ENCODE measurements at regions not wholly inside any gene's neighbourhood (a gene's known extent, or its start where the extent isn't known, plus 50 kb on each side); places are given as distances from the start of the nearest gene placed in this dataset.

GRCh38 chr5:166373817-166374216, 1917.6 kb upstream of the WWC1 start:
- no peak for DNase-seq

- no peak for DNase-seq
Observed at GRCh38 chr5:166377756-166378155, 1913.7 kb upstream of the WWC1 start.

GRCh38 chr5:166379517-166379916, 1911.9 kb upstream of the WWC1 start:
- DNase-seq, result no peak

DNA sequence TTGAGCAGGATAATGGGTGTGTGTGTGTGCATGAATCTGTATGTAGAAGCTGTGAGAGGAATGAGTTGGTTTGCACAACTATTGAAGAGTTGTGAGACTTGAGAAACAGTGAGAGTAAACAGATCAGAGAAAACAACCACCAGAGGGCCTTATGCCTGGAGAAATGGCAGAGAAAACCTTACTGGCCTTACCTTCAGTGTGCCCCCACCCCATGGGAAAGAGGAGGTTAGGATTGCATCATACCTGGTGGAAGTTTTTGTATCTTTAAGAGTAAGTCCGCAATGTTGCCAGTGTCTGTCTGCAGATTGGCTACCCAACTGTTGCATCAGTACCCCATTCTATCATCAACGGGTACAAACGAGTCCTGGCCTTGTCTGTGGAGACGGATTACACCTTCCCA, 1909.4 kb upstream of the WWC1 start:
- no peak for DNase-seq

- DNase-seq, result no peak
Observed at GRCh38 chr5:166398131-166398530, 1893.3 kb upstream of the WWC1 start.

DNA sequence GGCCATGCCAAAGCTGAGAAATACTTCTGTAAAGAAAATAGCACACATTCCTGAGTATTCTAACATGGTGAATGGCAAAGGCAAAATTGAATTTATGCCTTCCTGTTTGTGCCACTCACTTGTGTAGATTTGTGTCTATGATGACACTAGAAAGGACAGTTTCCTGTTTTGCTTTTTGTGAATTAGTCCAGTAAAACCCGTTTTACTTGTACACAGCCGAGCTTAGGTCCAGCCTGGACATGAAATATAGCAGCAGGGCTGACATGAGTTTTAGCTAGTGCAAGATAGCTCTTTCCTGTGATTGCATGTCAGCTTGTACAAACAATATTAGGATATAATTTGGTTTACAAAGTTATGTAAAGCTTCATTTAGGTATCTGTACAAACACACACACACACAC, 1891.7 kb upstream of the WWC1 start:
- DNase-seq, result no peak

DNA sequence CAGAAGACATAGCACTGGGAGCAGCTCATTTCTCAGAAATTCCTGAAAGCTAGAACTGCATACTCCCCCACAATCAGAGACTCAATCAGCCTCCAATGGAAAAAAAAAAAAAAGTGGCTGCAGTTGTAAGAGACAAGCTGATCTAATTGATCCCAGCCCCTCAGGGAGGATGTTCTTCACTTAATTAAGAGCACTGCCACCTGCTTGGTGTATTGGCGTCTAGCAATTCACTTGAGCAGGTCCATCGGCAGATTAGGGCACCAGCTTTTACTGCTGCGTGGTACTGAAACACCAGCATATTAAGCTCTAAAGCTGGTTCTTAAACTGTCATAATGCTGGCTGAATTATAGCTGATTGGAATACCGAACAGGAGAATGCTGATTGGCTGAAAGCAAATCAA, 1890.1 kb upstream of the WWC1 start:
- no peak for DNase-seq

- DNase-seq, result no peak
Observed at GRCh38 chr5:166412191-166412590, 1879.3 kb upstream of the WWC1 start.

GRCh38 chr5:166427211-166427610, 1864.2 kb upstream of the WWC1 start:
- DNase-seq, result no peak

- DNase-seq, result no peak
Observed at GRCh38 chr5:166428264-166428803, 1863.1 kb upstream of the WWC1 start.

DNA sequence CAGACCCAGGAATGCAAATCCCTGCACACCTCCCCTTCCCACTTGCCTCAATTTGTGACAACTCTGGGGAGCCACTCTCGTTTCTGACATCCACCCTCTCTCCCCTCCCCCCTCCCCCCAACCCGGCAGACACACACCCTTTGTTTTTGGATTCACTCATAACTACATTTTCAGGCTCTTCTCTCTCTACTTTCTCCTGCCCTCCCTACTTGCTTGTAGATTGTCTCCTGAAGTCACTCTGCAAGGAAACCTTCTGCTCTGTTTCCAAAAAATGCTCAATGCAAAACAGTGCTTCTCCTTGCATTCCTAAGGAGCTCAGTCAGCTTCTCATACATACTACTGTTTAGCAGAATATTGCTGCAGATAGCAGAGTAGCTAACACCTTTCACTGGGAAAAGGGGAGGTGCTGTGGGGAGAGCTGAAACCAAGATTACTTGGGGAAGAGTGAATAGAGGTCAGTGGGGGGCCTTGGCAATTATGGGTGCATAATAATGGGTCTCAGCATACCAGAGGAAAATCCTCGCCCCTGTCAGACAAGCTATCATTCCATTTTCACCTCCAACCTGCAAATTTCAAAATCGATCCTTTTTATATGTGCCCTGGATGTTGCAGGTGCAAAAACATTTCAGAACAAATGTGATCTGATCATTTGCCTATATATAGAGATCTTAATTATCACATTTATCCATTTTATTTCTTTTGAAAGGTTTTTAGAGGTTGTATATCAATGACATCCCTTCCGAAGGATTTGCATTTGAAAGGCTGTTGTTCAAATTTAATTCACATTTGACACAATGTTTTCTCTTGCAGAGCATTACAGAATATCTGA, 1860.7 kb upstream of the WWC1 start:
- no peak for DNase-seq

GRCh38 chr5:166431456-166431855, 1860.0 kb upstream of the WWC1 start:
- DNase-seq, result no peak

GRCh38 chr5:166433679-166434078, 1857.8 kb upstream of the WWC1 start:
- DNase-seq, result no peak

DNA sequence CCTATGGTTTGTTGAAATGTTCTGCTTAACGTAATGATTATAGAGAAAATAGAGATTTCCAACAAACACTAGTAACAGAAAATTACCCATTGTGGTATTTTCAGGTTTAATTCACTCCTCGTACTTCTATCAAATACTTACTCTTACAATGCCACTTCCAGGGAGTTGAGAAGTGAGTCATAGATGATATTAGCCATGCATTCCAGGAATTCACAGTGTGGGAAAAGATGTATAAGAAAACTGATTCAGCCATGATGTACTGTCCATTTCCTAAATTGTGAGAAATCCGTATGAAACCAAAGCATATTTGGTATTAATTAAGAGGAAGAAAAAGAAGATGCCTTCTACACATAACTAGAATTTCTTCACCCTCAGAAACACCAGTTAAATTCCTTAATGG, 1854.6 kb upstream of the WWC1 start:
- no peak for DNase-seq

- DNase-seq, result no peak
Observed at GRCh38 chr5:166486348-166486747, 1805.1 kb upstream of the WWC1 start.

- no peak for DNase-seq
Observed at GRCh38 chr5:166488560-166488959, 1802.9 kb upstream of the WWC1 start.

- no peak for DNase-seq
Observed at GRCh38 chr5:166493040-166493439, 1798.4 kb upstream of the WWC1 start.

DNA sequence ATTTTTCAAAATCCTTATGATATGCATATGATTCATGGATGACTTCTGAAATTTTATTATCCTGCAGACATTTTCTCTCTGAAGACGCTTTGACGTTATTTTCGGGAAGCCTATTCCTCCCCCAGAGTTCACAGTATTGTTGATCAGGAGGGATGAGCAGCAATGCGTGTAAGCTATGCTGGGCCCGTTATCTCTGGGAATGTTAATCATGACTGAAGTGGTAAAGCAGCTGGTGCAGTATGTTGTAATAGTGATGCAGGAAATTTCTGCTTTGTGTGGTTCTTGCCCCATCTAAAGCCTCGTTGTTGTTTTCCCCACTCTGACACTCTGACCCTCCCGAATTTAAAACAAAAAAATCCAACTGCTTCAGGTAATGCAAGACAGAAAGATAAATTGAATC, 1797.8 kb upstream of the WWC1 start:
- DNase-seq, result no peak

DNA sequence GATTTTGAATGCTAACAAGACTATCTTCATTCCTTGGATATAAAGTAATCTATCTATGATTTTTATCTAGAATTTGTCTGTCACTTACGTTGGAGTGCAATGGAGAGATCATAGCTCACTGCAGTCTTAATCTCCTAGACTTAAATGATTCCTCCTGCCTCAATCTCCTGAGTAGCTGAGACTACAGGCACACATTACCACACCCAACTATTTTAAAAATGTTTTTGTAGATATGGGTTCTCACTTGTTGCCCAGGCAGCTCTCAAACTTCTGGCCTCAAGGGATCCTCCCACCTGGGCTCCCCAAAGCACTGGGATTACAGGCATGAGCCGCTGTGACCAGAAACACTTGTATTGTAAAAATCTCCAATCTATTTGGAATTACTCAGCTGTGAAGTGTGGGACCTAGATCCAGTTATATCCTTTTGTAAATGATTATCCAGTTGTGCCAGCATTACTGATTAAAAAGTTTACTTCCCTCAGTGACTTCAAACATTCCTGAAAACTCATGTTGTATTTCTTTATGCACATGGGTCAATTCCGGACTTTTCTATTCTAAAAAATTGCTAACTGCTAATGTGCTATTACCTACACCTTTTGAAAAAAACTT, 1793.8 kb upstream of the WWC1 start:
- no peak for DNase-seq

GRCh38 chr5:166499447-166500240, 1791.8 kb upstream of the WWC1 start:
- DNase-seq, result no peak

- no peak for DNase-seq
Observed at GRCh38 chr5:166503506-166503905, 1787.9 kb upstream of the WWC1 start.

DNA sequence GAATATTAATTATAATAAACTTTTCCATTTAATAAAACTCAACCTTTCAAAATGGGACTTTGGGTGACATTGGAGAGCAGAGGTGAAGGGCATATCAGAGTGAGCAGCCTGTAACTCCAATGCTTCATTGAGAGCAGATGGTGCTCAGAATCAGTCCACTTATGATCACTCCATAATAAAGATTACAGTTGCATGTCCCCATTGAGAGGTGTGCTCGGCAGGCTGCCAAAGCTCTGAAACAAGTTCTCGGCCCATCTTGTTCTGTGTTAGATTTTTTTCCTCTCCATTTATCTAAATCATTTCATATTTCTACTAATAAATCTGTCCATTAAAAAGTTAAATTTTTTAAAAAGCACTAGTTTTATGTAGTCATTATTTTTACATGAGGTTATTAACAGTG, 1786.4 kb upstream of the WWC1 start:
- no peak for DNase-seq

GRCh38 chr5:166505544-166505943, 1785.9 kb upstream of the WWC1 start:
- DNase-seq, result no peak

Data from DMS 273 treated with DMSO at 0.1 percent for 48 hours (cell line).